ENCODE measurements at regions not wholly inside any gene's neighbourhood (a gene's known extent, or its start where the extent isn't known, plus 50 kb on each side); places are given as distances from the start of the nearest gene placed in this dataset.

- TF ChIP-seq KLF16 (CRISPR knock-in tag; IDR thresholded peaks at IDR 0.05) (no peak), SOX13 (IDR thresholded peaks at IDR 0.05) (no peak), SOX13 (CRISPR knock-in tag; conservative IDR thresholded peaks at IDR 0.05 in 1 of 2, IDR thresholded peaks at IDR 0.05 in 1 of 2) (peak in 1 of 2 experiments; percentile 47; a peak in 2 of 4 replicates), YEATS2 (CRISPR knock-in tag; IDR thresholded peaks at IDR 0.05; ENCODE audit: borderline replicate concordance) (0 out of 2 replicates have a peak, but pooled peaks have one; percentile 17), NAIF1 (CRISPR knock-in tag; IDR thresholded peaks at IDR 0.05; ENCODE audit: borderline replicate concordance) (no peak), ZBTB7B (CRISPR knock-in tag; IDR thresholded peaks at IDR 0.05) (no peak), POLR2G (IDR thresholded peaks at IDR 0.05; ENCODE audit: low read depth, low read length) (no peak), ZNF770 (CRISPR knock-in tag; IDR thresholded peaks at IDR 0.05) (no peak)
Observed at GRCh38 chr14:65237941-65238340, 135.6 kb upstream of the MAX start (continued).

- ChIA-PET POLR2A (interaction anchor here (0.7 to 5.5 kb wide), 21 partner anchors 8 to 175 kb away, joined by 3 to 190 read pairs (median 8); partner anchors contain the start of gene MAX), CTCF (ENCODE audit: low intra/inter-chr PET ratio, low total read pairs) (no interaction called here)
- Histone ChIP-seq H3K9me3 (ENCODE audit: low read length) (no peaks in the 10 kb centered on the region), H3K27me3 (ENCODE audit: control insufficient read depth in 1 of 2, insufficient read depth in 2 of 2, low read length in 2 of 2) (no peaks in the 10 kb centered on the region), H4K20me1 (ENCODE audit: insufficient read depth, low read length) (no peaks in the 10 kb centered on the region), H3K4me2 (ENCODE audit: low read depth, low read length) (peak overlapping the region; percentile 92), H2AFZ (ENCODE audit: low read length) (no peak overlapping the region), H3K9ac (ENCODE audit: insufficient read depth, low read depth, low read length) (peak overlapping the region; percentile 75), H3K79me2 (ENCODE audit: insufficient read depth, low read length) (no peaks in the 10 kb centered on the region), H3K4me1 (ENCODE audit: insufficient read depth, low read length) (peaks cover 66% of the 10 kb centered on the region), H3K36me3 (replicated peaks in 1 of 2; ENCODE audit: control insufficient read depth in 1 of 2, insufficient read depth in 2 of 2, low read length in 2 of 2) (no peaks in the 10 kb centered on the region), H3K4me3 (replicated peaks in 1 of 3; ENCODE audit: insufficient read depth in 1 of 3, low read depth in 2 of 3, low read length in 3 of 3) (peak overlapping the region; percentile 6 to 65 (median 40); a peak in 4 of 6 replicates), H3K27ac (ENCODE audit: extremely low read length, insufficient read depth, low read length) (peak overlapping the region; percentile 66)
- under 1% methylated on average over 6 of the region's 6 CpGs for WGBS (ENCODE audit: low lambda C conversion rate)
- FAIRE-seq = peak; percentile 76
- DNase-seq (ENCODE audit: low spot score) = peak; percentile 85
- intact Hi-C loops (cut with micrococcal nuclease; ENCODE audit: unreplicated experiment) = loop anchor here (1.0 kb wide), 1 partner anchor 8 kb away; no protein-coding TSS in a partner anchor
- in situ Hi-C loops (cut with HindIII; ENCODE audit: extremely low pct_ligation_motif_present, low pct_unique_long_range_greater_than_20kb) = loop anchor here (5.0 kb wide), 1 partner anchor 59 kb away; no protein-coding TSS in a partner anchor
- TSS peak; percentile 67 for BruUV-seq (replicated peaks)
- ATAC-seq = peak; percentile 43
- TF ChIP-seq ZSCAN21 (CRISPR knock-in tag; IDR thresholded peaks at IDR 0.05; ENCODE audit: borderline replicate concordance) (no peak), POLR2AphosphoS5 (IDR thresholded peaks at IDR 0.05; ENCODE audit: low read depth, low read length) (no peak), ZNF136 (CRISPR knock-in tag; IDR thresholded peaks at IDR 0.05; ENCODE audit: low read depth) (no peak), ZFP36L1 (CRISPR knock-in tag; IDR thresholded peaks at IDR 0.05) (no peak), KLF12 (CRISPR knock-in tag; IDR thresholded peaks at IDR 0.05; ENCODE audit: borderline replicate concordance) (no peak), ZNF251 (CRISPR knock-in tag; IDR thresholded peaks at IDR 0.05) (no peak), ZMYM2 (CRISPR knock-in tag; IDR thresholded peaks at IDR 0.05) (no peak), ZNF282 (IDR thresholded peaks at IDR 0.05; ENCODE audit: partially characterized antibody) (no peak), ATM (IDR thresholded peaks at IDR 0.05; ENCODE audit: borderline replicate concordance) (no peak), HNF4G (IDR thresholded peaks at IDR 0.05; ENCODE audit: borderline replicate concordance, low read depth, low read length) (peak; percentile 11; the same call in 1 of the 2 replicates), HNF4G (CRISPR knock-in tag; IDR thresholded peaks at IDR 0.05; ENCODE audit: borderline replicate concordance, low read depth) (0 out of 2 replicates have a peak, but pooled peaks have one; percentile 11), ZNF512 (CRISPR knock-in tag; IDR thresholded peaks at IDR 0.05) (no peak), NFE2L2 (IDR thresholded peaks at IDR 0.05; ENCODE audit: low read length) (no peak), MAFK (conservative IDR thresholded peaks at IDR 0.05 in 1 of 2, IDR thresholded peaks at IDR 0.05 in 1 of 2; ENCODE audit: low read length in 2 of 2) (no peak)
Observed at GRCh38 chr14:65238456-65238855, 136.1 kb upstream of the MAX start.
